ENCODE measurements at regions not wholly inside any gene's neighbourhood (a gene's known extent, or its start where the extent isn't known, plus 50 kb on each side); places are given as distances from the start of the nearest gene placed in this dataset.

DNA sequence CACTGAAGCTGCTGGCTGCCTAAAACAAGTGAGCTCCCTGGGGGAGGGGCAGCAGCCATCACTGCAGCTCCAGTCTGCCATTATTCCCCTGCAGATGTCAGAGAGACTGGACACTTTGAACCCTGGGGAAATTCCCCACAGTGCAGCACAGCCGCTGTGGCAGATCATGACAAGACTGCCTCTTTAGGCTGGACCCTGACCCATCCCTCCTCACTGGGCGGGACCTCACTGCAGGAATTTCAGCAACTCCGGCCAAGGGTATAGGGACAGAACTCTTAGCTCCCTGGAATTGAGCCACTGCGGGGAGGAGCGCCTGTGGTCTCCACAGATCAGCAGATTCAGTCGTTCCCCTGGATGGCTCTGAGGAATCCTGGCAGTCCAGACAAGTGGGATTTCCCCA, 964.6 kb downstream of the BRINP3 start:
- no peak for TF ChIP-seq CTCF (IDR thresholded peaks at IDR 0.05; ENCODE audit: low read depth, low read length)
- TF ChIP-seq EZH2phosphoT487 (IDR thresholded peaks at IDR 0.05; ENCODE audit: low read depth): no peak

Data from OCI-LY3 (cell line).